Esophagus squamous epithelium (tissue), 5 donors: ENCODE measurements at regions not wholly inside any gene's neighbourhood (a gene's known extent, or its start where the extent isn't known, plus 50 kb on each side); places are given as distances from the start of the nearest gene placed in this dataset.

ENCODE experiments used
- DNase-seq: peaks from one replicate; lab custom pipeline; 2025; lab: John Stamatoyannopoulos, UW
- H3K27ac ChIP-seq, 4 donors: fragments of 200-600 bp; sonication (generic); one replicate each; pipeline ENCODE4 v1.5.1; 2016 to 2019; ENCODE audit warnings: mild to moderate bottlenecking in 1 of 4
- H3K27me3 ChIP-seq, 4 donors: fragments of 200-600 bp; sonication (generic); 1 replicate in 3 of 4; 2 replicates in 1 of 4; pipeline versions ENCODE4 v1.5.1 to v1.6.0; 2017 to 2021; ENCODE audit warnings: antibody characterized with exemption in 1 of 4
- H3K36me3 ChIP-seq, 3 donors: fragments of 200-600 bp; sonication (generic); one replicate each; pipeline ENCODE4 v1.5.1; 2016 to 2019
- H3K4me1 ChIP-seq, 3 donors: fragments of 200-600 bp; sonication (generic); one replicate each; pipeline ENCODE4 v1.5.1; 2017 to 2019
- H3K4me3 ChIP-seq, 4 donors: fragments of 200-600 bp; sonication (generic); 1 replicate in 3 of 4; 2 replicates in 1 of 4; pipeline ENCODE4 v1.5.1; 2016 to 2019; ENCODE audit warnings: mild to moderate bottlenecking in 2 of 4, moderate library complexity in 1 of 4
- H3K9me3 ChIP-seq, 3 donors: fragments of 200-600 bp; sonication (generic); one replicate each; pipeline ENCODE4 v1.5.1; 2016 to 2019
- CTCF ChIP-seq, 6 experiments: fragments of 450-650 bp in 4 of 6; fragments of 200-600 bp in 2 of 6; sonication (generic) in 2 of 6; IDR thresholded peaks; one replicate each; pipeline ENCODE4 v1.5.1; 2016 to 2019; ENCODE audit warnings: antibody characterized with exemption in 6 of 6, mild to moderate bottlenecking in 4 of 6, moderate library complexity in 4 of 6
- POLR2A ChIP-seq, 4 donors: fragments of 450-650 bp; IDR thresholded peaks; one replicate each; pipeline ENCODE4 v1.6.1; 2017; ENCODE audit warnings: antibody characterized with exemption in 4 of 4, mild to moderate bottlenecking in 4 of 4, moderate library complexity in 3 of 4
- WGBS, 2 donors: methylation state at CpG; one replicate each; pipeline ENCODE4 v1.1.5; 2018; 5-methylcytosine and 5-hydroxymethylcytosine counted together
- intact Hi-C: fragments of 100-400 bp; cut with DNase I; formaldehyde crosslinking; loops from one replicate; pipeline ENCODE4 v1.15.0; 2022
- donor health status: DM: yes; HTN: yes; CAD: no.

DNA sequence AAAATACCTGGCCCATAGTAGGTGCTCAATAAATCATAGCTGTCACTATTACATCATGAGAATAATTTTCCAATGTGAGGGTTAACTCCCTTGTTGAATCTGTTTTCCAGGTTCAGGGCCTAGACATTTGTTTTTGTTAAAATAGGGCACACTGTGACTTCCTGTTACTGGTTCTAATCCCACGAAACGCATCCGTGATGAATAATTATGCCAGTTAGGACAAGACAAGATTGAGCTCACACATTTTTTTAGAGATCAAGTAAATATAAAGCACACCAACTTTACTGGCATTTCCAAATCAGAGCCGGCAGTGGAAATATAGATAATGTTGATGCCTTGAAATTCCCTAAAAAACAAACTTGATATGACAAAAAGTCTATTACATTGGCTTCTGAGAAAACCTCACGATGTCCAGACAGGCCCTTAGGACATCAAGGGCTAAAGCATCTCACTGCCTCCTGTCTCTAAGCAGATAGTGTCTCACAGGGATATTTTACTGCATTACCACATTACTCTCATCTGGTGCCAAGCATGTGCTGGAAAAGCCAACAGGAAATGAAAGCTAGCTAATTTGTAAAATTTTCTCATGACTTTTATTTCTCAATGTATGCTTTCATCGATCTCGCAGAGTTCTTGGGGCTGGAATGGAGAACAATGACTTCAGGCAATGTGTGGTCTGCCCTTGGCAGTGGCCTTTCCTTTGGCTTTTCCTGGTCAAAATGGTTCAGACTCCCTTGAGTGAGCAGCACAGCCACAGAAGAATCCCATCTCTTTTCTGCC, 414.3 kb upstream of the PAPPA start:
- Histone ChIP-seq H3K4me1 (peaks cover 0 to 14% (median 7%) of the 10 kb centered on the region in 3 donors), H3K27ac (peak overlapping the region; percentile 10 to 46 (median 42)), H3K4me3 (no peak overlapping the region), H3K27me3 (no peaks in the 10 kb centered on the region), H3K9me3 (no peaks in the 10 kb centered on the region), H3K36me3 (no peaks in the 10 kb centered on the region)
- 21 to 29% methylated on average over 7 of the region's 7 CpGs for WGBS, 2 donors
- no peak for DNase-seq
- TF ChIP-seq POLR2A (IDR thresholded peaks at IDR 0.05) (no peak), CTCF (IDR thresholded peaks at IDR 0.05) (no peak)
- intact Hi-C loops, result no loop called here

DNA sequence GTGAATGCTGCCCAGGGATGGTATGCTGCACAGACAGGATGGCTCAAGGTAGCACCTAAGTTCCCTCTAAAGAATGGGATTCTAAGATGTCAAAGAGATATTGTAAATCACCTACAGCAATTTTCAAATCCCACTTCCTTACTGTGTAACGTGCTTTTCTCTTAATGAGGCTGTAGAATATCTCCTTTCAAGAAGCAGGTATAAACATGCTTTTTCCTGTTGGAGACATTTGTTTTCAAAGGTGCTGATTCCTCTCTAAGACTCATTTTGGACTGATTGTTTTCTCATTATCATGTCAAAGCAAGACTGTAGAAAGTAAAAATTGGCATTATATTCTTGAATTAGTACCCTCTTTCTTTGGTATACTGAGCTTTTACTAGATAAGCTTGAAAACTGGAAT, 412.6 kb upstream of the PAPPA start:
- intact Hi-C loops, result no loop called here
- 23 to 40% methylated on average over 1 of the region's 1 CpG for WGBS, 2 donors
- peaks cover 0 to 14% (median 7%) of the 10 kb centered on the region in 3 donors for H3K4me1 ChIP-seq
- H3K27ac ChIP-seq, result peak overlapping the region in 2 of 4 donors; percentile 40 to 45
- no peaks in the 10 kb centered on the region for H3K9me3 ChIP-seq
- no peaks in the 10 kb centered on the region for H3K27me3 ChIP-seq
- no peak overlapping the region for H3K4me3 ChIP-seq
- DNase-seq, result no peak
- TF ChIP-seq CTCF (IDR thresholded peaks at IDR 0.05) (no peak), POLR2A (IDR thresholded peaks at IDR 0.05) (no peak)
- H3K36me3 ChIP-seq, result no peaks in the 10 kb centered on the region

- Histone ChIP-seq H3K27ac (no peak overlapping the region), H3K9me3 (no peaks in the 10 kb centered on the region), H3K4me3 (no peak overlapping the region), H3K36me3 (no peaks in the 10 kb centered on the region), H3K4me1 (peaks cover 0 to 14% (median 7%) of the 10 kb centered on the region in 3 donors), H3K27me3 (no peaks in the 10 kb centered on the region)
- intact Hi-C loops, result no loop called here
- TF ChIP-seq CTCF (IDR thresholded peaks at IDR 0.05) (no peak), POLR2A (IDR thresholded peaks at IDR 0.05) (no peak)
- 81 to 87% methylated on average over 25 of the region's 25 CpGs for WGBS, 2 donors
- DNase-seq, result no peak
Measured at GRCh38 chr9:115743709-115744605, 409.6 kb upstream of the PAPPA start.

- WGBS, 2 donors, result 77% methylated on average over 6 of the region's 6 CpGs
- no peak for DNase-seq
Measured at GRCh38 chr9:115746496-115746895, 407.1 kb upstream of the PAPPA start.

More at GRCh38 chr9:115746496-115746895, 407.1 kb upstream of the PAPPA start:
- TF ChIP-seq CTCF (IDR thresholded peaks at IDR 0.05) (no peak), POLR2A (IDR thresholded peaks at IDR 0.05) (no peak)
- no peaks in the 10 kb centered on the region for H3K27me3 ChIP-seq
- H3K4me3 ChIP-seq, result no peak overlapping the region
- peaks cover 0 to under 1% (median 0%) of the 10 kb centered on the region in 3 donors for H3K4me1 ChIP-seq
- H3K9me3 ChIP-seq, result no peaks in the 10 kb centered on the region
- intact Hi-C loops, result no loop called here
- no peaks in the 10 kb centered on the region for H3K36me3 ChIP-seq
- H3K27ac ChIP-seq, result no peak overlapping the region
